ENCODE measurements at regions not wholly inside any gene's neighbourhood (a gene's known extent, or its start where the extent isn't known, plus 50 kb on each side); places are given as distances from the start of the nearest gene placed in this dataset.

- Histone ChIP-seq H3K36me3 (ENCODE audit: insufficient read depth, insufficient read length, low read length) (no peaks in the 10 kb centered on the region), H3K4me3 (ENCODE audit: insufficient read length, low read depth) (no peak overlapping the region), H3K27me3 (ENCODE audit: insufficient read depth, insufficient read length) (no peaks in the 10 kb centered on the region), H3K4me1 (ENCODE audit: insufficient read depth, insufficient read length) (no peaks in the 10 kb centered on the region), H3K9me3 (ENCODE audit: insufficient read depth, low read length) (peaks cover 5% of the 10 kb centered on the region), H3K9ac (ENCODE audit: insufficient read length, low read depth) (no peak overlapping the region)
- DNase-seq (ENCODE audit: low read depth, low spot score) = no peak
- TF ChIP-seq ZNF274 (IDR thresholded peaks at IDR 0.05; ENCODE audit: low read depth, low read length) = no peak
- no peak for TF ChIP-seq YY1 (IDR thresholded peaks at IDR 0.05; ENCODE audit: insufficient read depth, insufficient read length)
- TF ChIP-seq SUZ12 (IDR thresholded peaks at IDR 0.05; ENCODE audit: extremely low read depth, insufficient read depth, insufficient read length) = no peak
These were observed 419.2 kb upstream of the CYRIA start for GRCh38 chr2:17084877-17085276.

GRCh38 chr2:17083902-17084301 is 418.3 kb upstream of the CYRIA start:
- H3K9me3 ChIP-seq (ENCODE audit: insufficient read depth, low read length) = peaks cover 13% of the 10 kb centered on the region
- TF ChIP-seq YY1 (IDR thresholded peaks at IDR 0.05; ENCODE audit: insufficient read depth, insufficient read length) = no peak

GRCh38 chr2:17079262-17079661 is 413.6 kb upstream of the CYRIA start:
- H3K27me3 ChIP-seq (ENCODE audit: insufficient read depth, insufficient read length) = no peaks in the 10 kb centered on the region
- DNase-seq (ENCODE audit: low read depth, low spot score) = no peak
- H3K4me3 ChIP-seq (ENCODE audit: insufficient read length, low read depth) = no peak overlapping the region
- H3K9ac ChIP-seq (ENCODE audit: insufficient read length, low read depth) = no peak overlapping the region
- no peaks in the 10 kb centered on the region for H3K36me3 ChIP-seq (ENCODE audit: insufficient read depth, insufficient read length, low read length)
- TF ChIP-seq YY1 (IDR thresholded peaks at IDR 0.05; ENCODE audit: insufficient read depth, insufficient read length) (no peak), SUZ12 (IDR thresholded peaks at IDR 0.05; ENCODE audit: extremely low read depth, insufficient read depth, insufficient read length) (no peak), ZNF274 (IDR thresholded peaks at IDR 0.05; ENCODE audit: low read depth, low read length) (no peak)
- H3K4me1 ChIP-seq (ENCODE audit: insufficient read depth, insufficient read length) = no peaks in the 10 kb centered on the region
- H3K9me3 ChIP-seq (ENCODE audit: insufficient read depth, low read length) = peaks cover 21% of the 10 kb centered on the region

More at GRCh38 chr2:17083902-17084301, 418.3 kb upstream of the CYRIA start:
- no peak for DNase-seq (ENCODE audit: low read depth, low spot score)
- Histone ChIP-seq H3K36me3 (ENCODE audit: insufficient read depth, insufficient read length, low read length) (no peaks in the 10 kb centered on the region), H3K27me3 (ENCODE audit: insufficient read depth, insufficient read length) (no peaks in the 10 kb centered on the region), H3K4me3 (ENCODE audit: insufficient read length, low read depth) (no peak overlapping the region), H3K9ac (ENCODE audit: insufficient read length, low read depth) (no peak overlapping the region), H3K4me1 (ENCODE audit: insufficient read depth, insufficient read length) (no peaks in the 10 kb centered on the region)

- H3K36me3 ChIP-seq (ENCODE audit: insufficient read depth, insufficient read length, low read length) = no peaks in the 10 kb centered on the region
These were observed 410.9 kb upstream of the CYRIA start for GRCh38 chr2:17076533-17076932.

GRCh38 chr2:17070711-17071110 is 405.1 kb upstream of the CYRIA start:
- DNase-seq (ENCODE audit: low read depth, low spot score) = no peak
- no peaks in the 10 kb centered on the region for H3K27me3 ChIP-seq (ENCODE audit: insufficient read depth, insufficient read length)
- H3K36me3 ChIP-seq (ENCODE audit: insufficient read depth, insufficient read length, low read length) = no peaks in the 10 kb centered on the region
- no peaks in the 10 kb centered on the region for H3K4me1 ChIP-seq (ENCODE audit: insufficient read depth, insufficient read length)
- TF ChIP-seq ZNF274 (IDR thresholded peaks at IDR 0.05; ENCODE audit: low read depth, low read length) (no peak), YY1 (IDR thresholded peaks at IDR 0.05; ENCODE audit: insufficient read depth, insufficient read length) (no peak), SUZ12 (IDR thresholded peaks at IDR 0.05; ENCODE audit: extremely low read depth, insufficient read depth, insufficient read length) (no peak)
- peaks cover 20% of the 10 kb centered on the region; the same call in 1 of the 2 replicates for H3K9me3 ChIP-seq (ENCODE audit: insufficient read depth, low read length)
- no peak overlapping the region for H3K9ac ChIP-seq (ENCODE audit: insufficient read length, low read depth)
- no peak overlapping the region for H3K4me3 ChIP-seq (ENCODE audit: insufficient read length, low read depth)

More at GRCh38 chr2:17076533-17076932, 410.9 kb upstream of the CYRIA start:
- H3K9ac ChIP-seq (ENCODE audit: insufficient read length, low read depth) = no peak overlapping the region
- H3K4me3 ChIP-seq (ENCODE audit: insufficient read length, low read depth) = no peak overlapping the region
- H3K9me3 ChIP-seq (ENCODE audit: insufficient read depth, low read length) = peaks cover 31% of the 10 kb centered on the region
- H3K4me1 ChIP-seq (ENCODE audit: insufficient read depth, insufficient read length) = no peaks in the 10 kb centered on the region
- H3K27me3 ChIP-seq (ENCODE audit: insufficient read depth, insufficient read length) = no peaks in the 10 kb centered on the region
- TF ChIP-seq YY1 (IDR thresholded peaks at IDR 0.05; ENCODE audit: insufficient read depth, insufficient read length) = no peak
- no peak for DNase-seq (ENCODE audit: low read depth, low spot score)

GRCh38 chr2:17069564-17069963 is 403.9 kb upstream of the CYRIA start:
- H3K4me3 ChIP-seq (ENCODE audit: insufficient read length, low read depth) = no peak overlapping the region
- H3K36me3 ChIP-seq (ENCODE audit: insufficient read depth, insufficient read length, low read length) = no peaks in the 10 kb centered on the region
- H3K27me3 ChIP-seq (ENCODE audit: insufficient read depth, insufficient read length) = no peaks in the 10 kb centered on the region
- no peak for TF ChIP-seq YY1 (IDR thresholded peaks at IDR 0.05; ENCODE audit: insufficient read depth, insufficient read length)
- no peak for TF ChIP-seq ZNF274 (IDR thresholded peaks at IDR 0.05; ENCODE audit: low read depth, low read length)
- TF ChIP-seq SUZ12 (IDR thresholded peaks at IDR 0.05; ENCODE audit: extremely low read depth, insufficient read depth, insufficient read length) = no peak
- H3K4me1 ChIP-seq (ENCODE audit: insufficient read depth, insufficient read length) = no peaks in the 10 kb centered on the region
- peaks cover 20% of the 10 kb centered on the region; the same call in 1 of the 2 replicates for H3K9me3 ChIP-seq (ENCODE audit: insufficient read depth, low read length)
- no peak overlapping the region for H3K9ac ChIP-seq (ENCODE audit: insufficient read length, low read depth)
- DNase-seq (ENCODE audit: low read depth, low spot score) = no peak

- Histone ChIP-seq H3K36me3 (ENCODE audit: insufficient read depth, insufficient read length, low read length) (no peaks in the 10 kb centered on the region), H3K9me3 (ENCODE audit: insufficient read depth, low read length) (peaks cover 20% of the 10 kb centered on the region; the same call in 1 of the 2 replicates), H3K4me3 (ENCODE audit: insufficient read length, low read depth) (no peak overlapping the region), H3K4me1 (ENCODE audit: insufficient read depth, insufficient read length) (no peaks in the 10 kb centered on the region), H3K9ac (ENCODE audit: insufficient read length, low read depth) (no peak overlapping the region), H3K27me3 (ENCODE audit: insufficient read depth, insufficient read length) (no peaks in the 10 kb centered on the region)
- no peak for TF ChIP-seq ZNF274 (IDR thresholded peaks at IDR 0.05; ENCODE audit: low read depth, low read length)
- TF ChIP-seq YY1 (IDR thresholded peaks at IDR 0.05; ENCODE audit: insufficient read depth, insufficient read length) = no peak
- no peak for TF ChIP-seq SUZ12 (IDR thresholded peaks at IDR 0.05; ENCODE audit: extremely low read depth, insufficient read depth, insufficient read length)
- DNase-seq (ENCODE audit: low read depth, low spot score) = no peak
These were observed 402.4 kb upstream of the CYRIA start for GRCh38 chr2:17068021-17068420.

- TF ChIP-seq SUZ12 (IDR thresholded peaks at IDR 0.05; ENCODE audit: extremely low read depth, insufficient read depth, insufficient read length) (no peak), ZNF274 (IDR thresholded peaks at IDR 0.05; ENCODE audit: low read depth, low read length) (no peak), YY1 (IDR thresholded peaks at IDR 0.05; ENCODE audit: insufficient read depth, insufficient read length) (no peak)
- no peaks in the 10 kb centered on the region for H3K27me3 ChIP-seq (ENCODE audit: insufficient read depth, insufficient read length)
- H3K9me3 ChIP-seq (ENCODE audit: insufficient read depth, low read length) = 0 out of 2 replicates have a peak, but pooled peaks cover under 1% of the 10 kb centered on the region
- no peak overlapping the region for H3K9ac ChIP-seq (ENCODE audit: insufficient read length, low read depth)
- DNase-seq (ENCODE audit: low read depth, low spot score) = no peak
- no peak overlapping the region for H3K4me3 ChIP-seq (ENCODE audit: insufficient read length, low read depth)
- no peaks in the 10 kb centered on the region for H3K4me1 ChIP-seq (ENCODE audit: insufficient read depth, insufficient read length)
- H3K36me3 ChIP-seq (ENCODE audit: insufficient read depth, insufficient read length, low read length) = no peaks in the 10 kb centered on the region
These were observed 399.9 kb upstream of the CYRIA start for GRCh38 chr2:17065536-17065935.

Data from NT2/D1 (cell line).